ENCODE measurements at regions not wholly inside any gene's neighbourhood (a gene's known extent, or its start where the extent isn't known, plus 50 kb on each side); places are given as distances from the start of the nearest gene placed in this dataset.

DNA sequence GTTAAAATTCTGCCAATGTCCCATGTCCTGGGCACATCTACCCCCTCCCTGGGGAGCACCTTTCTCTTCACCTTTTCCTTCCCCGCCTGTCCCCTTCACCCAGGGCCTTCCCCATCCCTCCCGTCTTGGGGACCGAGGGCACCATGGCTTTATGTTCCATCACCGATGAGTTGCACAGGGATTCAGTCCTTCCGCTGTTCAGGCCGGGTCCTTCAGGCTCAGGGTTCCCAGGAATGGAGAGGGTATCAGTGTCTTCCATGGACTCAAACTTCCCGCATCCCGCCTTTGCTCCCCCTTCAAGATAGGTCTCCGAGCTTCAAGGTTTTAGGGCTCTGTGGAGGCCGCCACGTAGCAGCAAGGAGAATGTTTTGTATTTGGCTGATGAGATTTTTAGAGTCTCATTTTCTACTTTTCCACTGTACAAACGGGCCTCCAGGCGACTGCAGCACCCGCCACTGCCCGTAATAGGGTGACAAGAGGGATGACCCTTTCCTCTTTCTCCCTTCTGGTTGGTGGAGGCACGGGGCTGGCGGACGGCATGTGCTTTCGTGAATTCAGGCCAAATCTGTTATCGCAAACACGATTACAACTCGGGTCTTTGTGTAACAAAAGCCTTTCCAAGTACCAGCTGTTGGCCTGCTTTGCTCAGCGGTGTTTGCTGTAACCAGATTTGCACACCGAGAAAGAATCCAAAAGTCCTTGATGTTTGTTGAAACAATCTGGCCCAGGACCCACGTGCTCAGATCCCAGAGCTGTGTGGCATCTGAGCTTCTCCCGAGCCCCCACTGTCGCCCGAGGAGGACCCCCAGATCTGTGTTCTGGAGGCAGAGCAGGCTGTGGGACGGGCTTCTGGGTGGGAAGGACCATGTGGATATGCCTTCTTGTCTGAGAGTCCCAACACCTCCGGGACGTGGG is 236.3 kb downstream of the SEC14L1 start (continued):
- no peak for TF ChIP-seq JARID2 (CRISPR knock-in tag; IDR thresholded peaks at IDR 0.05; ENCODE audit: insufficient replicate concordance)
- 0 out of 2 replicates have a peak, but pooled peaks have one; percentile 44 for TF ChIP-seq HNRNPL (IDR thresholded peaks at IDR 0.05; ENCODE audit: low read depth, low read length)
- TF ChIP-seq RFXAP (CRISPR knock-in tag; IDR thresholded peaks at IDR 0.05; ENCODE audit: borderline replicate concordance), result no peak
- TF ChIP-seq, protein P1, sequence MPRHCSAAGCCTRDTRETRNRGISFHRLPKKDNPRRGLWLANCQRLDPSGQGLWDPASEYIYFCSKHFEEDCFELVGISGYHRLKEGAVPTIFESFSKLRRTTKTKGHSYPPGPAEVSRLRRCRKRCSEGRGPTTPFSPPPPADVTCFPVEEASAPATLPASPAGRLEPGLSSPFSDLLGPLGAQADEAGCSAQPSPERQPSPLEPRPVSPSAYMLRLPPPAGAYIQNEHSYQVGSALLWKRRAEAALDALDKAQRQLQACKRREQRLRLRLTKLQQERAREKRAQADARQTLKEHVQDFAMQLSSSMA (CRISPR knock-in tag; IDR thresholded peaks at IDR 0.05), result no peak
- TF ChIP-seq U2AF1 (optimal IDR thresholded peaks at IDR 0.05; ENCODE audit: low read depth, low read length), result no peak
- peak; percentile 57 for TF ChIP-seq FOXJ3 (CRISPR knock-in tag; IDR thresholded peaks at IDR 0.05; ENCODE audit: borderline replicate concordance)
- TF ChIP-seq SIN3A (IDR thresholded peaks at IDR 0.05; ENCODE audit: borderline replicate concordance, low read depth, low read length), result peak; percentile 86; the same call in 1 of the 2 replicates
- TF ChIP-seq ZNF777 (CRISPR knock-in tag; IDR thresholded peaks at IDR 0.05), result no peak
- TF ChIP-seq, protein P2, sequence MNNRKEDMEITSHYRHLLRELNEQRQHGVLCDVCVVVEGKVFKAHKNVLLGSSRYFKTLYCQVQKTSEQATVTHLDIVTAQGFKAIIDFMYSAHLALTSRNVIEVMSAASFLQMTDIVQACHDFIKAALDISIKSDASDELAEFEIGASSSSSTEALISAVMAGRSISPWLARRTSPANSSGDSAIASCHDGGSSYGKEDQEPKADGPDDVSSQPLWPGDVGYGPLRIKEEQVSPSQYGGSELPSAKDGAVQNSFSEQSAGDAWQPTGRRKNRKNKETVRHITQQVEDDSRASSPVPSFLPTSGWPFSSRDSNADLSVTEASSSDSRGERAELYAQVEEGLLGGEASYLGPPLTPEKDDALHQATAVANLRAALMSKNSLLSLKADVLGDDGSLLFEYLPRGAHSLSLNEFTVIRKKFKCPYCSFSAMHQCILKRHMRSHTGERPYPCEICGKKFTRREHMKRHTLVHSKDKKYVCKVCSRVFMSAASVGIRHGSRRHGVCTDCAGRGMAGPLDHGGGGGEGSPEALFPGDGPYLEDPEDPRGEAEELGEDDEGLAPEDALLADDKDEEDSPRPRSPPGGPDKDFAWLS (CRISPR knock-in tag; IDR thresholded peaks at IDR 0.05; ENCODE audit: borderline replicate concordance), result no peak
- TF ChIP-seq, protein P3, sequence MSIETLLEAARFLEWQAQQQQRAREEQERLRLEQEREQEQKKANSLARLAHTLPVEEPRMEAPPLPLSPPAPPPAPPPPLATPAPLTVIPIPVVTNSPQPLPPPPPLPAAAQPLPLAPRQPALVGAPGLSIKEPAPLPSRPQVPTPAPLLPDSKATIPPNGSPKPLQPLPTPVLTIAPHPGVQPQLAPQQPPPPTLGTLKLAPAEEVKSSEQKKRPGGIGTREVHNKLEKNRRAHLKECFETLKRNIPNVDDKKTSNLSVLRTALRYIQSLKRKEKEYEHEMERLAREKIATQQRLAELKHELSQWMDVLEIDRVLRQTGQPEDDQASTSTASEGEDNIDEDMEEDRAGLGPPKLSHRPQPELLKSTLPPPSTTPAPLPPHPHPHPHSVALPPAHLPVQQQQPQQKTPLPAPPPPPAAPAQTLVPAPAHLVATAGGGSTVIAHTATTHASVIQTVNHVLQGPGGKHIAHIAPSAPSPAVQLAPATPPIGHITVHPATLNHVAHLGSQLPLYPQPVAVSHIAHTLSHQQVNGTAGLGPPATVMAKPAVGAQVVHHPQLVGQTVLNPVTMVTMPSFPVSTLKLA (IDR thresholded peaks at IDR 0.05), result peak; percentile 78
- TF ChIP-seq HIVEP1 (CRISPR knock-in tag; IDR thresholded peaks at IDR 0.05), result no peak
- TF ChIP-seq SOX6 (IDR thresholded peaks at IDR 0.05), result no peak
- TF ChIP-seq SOX6 (CRISPR knock-in tag; IDR thresholded peaks at IDR 0.05), result peak; percentile 94
- TF ChIP-seq, protein P4, sequence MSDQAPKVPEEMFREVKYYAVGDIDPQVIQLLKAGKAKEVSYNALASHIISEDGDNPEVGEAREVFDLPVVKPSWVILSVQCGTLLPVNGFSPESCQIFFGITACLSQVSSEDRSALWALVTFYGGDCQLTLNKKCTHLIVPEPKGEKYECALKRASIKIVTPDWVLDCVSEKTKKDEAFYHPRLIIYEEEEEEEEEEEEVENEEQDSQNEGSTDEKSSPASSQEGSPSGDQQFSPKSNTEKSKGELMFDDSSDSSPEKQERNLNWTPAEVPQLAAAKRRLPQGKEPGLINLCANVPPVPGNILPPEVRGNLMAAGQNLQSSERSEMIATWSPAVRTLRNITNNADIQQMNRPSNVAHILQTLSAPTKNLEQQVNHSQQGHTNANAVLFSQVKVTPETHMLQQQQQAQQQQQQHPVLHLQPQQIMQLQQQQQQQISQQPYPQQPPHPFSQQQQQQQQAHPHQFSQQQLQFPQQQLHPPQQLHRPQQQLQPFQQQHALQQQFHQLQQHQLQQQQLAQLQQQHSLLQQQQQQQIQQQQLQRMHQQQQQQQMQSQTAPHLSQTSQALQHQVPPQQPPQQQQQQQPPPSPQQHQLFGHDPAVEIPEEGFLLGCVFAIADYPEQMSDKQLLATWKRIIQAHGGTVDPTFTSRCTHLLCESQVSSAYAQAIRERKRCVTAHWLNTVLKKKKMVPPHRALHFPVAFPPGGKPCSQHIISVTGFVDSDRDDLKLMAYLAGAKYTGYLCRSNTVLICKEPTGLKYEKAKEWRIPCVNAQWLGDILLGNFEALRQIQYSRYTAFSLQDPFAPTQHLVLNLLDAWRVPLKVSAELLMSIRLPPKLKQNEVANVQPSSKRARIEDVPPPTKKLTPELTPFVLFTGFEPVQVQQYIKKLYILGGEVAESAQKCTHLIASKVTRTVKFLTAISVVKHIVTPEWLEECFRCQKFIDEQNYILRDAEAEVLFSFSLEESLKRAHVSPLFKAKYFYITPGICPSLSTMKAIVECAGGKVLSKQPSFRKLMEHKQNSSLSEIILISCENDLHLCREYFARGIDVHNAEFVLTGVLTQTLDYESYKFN (CRISPR knock-in tag; conservative IDR thresholded peaks at IDR 0.05), result peak; percentile 62
- peak; percentile 76 for TF ChIP-seq CCDC6 (CRISPR knock-in tag; IDR thresholded peaks at IDR 0.05)
- TF ChIP-seq, protein P5, sequence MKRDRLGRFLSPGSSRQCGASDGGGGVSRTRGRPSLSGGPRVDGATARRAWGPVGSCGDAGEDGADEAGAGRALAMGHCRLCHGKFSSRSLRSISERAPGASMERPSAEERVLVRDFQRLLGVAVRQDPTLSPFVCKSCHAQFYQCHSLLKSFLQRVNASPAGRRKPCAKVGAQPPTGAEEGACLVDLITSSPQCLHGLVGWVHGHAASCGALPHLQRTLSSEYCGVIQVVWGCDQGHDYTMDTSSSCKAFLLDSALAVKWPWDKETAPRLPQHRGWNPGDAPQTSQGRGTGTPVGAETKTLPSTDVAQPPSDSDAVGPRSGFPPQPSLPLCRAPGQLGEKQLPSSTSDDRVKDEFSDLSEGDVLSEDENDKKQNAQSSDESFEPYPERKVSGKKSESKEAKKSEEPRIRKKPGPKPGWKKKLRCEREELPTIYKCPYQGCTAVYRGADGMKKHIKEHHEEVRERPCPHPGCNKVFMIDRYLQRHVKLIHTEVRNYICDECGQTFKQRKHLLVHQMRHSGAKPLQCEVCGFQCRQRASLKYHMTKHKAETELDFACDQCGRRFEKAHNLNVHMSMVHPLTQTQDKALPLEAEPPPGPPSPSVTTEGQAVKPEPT (CRISPR knock-in tag; IDR thresholded peaks at IDR 0.05; ENCODE audit: low read depth), result no peak
- TF ChIP-seq ZZZ3 (CRISPR knock-in tag; IDR thresholded peaks at IDR 0.05; ENCODE audit: borderline replicate concordance), result no peak
- no peak for TF ChIP-seq PLRG1 (conservative IDR thresholded peaks at IDR 0.05)
- TF ChIP-seq KDM5A (IDR thresholded peaks at IDR 0.05; ENCODE audit: borderline replicate concordance, low read length), result no peak
- TF ChIP-seq ZNF101 (CRISPR knock-in tag; IDR thresholded peaks at IDR 0.05; ENCODE audit: borderline replicate concordance, low read depth), result no peak

Measured in HepG2 (cell line).